ENCODE measurements at regions not wholly inside any gene's neighbourhood (a gene's known extent, or its start where the extent isn't known, plus 50 kb on each side); places are given as distances from the start of the nearest gene placed in this dataset.

GRCh38 chr19:30130356-30131122, 188.5 kb downstream of the URI1 start:
- DNase-seq, result no peak

- DNase-seq, result no peak
Observed at GRCh38 chr19:30131246-30131645, 189.2 kb downstream of the URI1 start.

- no peak for DNase-seq
Observed at GRCh38 chr19:30131722-30132291, 189.8 kb downstream of the URI1 start.

GRCh38 chr19:30132343-30133075, 190.5 kb downstream of the URI1 start:
- DNase-seq, result no peak

- no peak for DNase-seq
Observed at GRCh38 chr19:30133803-30134202, 191.8 kb downstream of the URI1 start.

- DNase-seq, result no peak
Observed at GRCh38 chr19:30135093-30135757, 193.2 kb downstream of the URI1 start.

- DNase-seq, result no peak
Observed at GRCh38 chr19:30135797-30136196, 193.8 kb downstream of the URI1 start.

GRCh38 chr19:30136611-30137195, 194.7 kb downstream of the URI1 start:
- DNase-seq, result no peak

- no peak for DNase-seq
Observed at GRCh38 chr19:30137747-30138146, 195.7 kb downstream of the URI1 start.

GRCh38 chr19:30144242-30144758, 202.3 kb downstream of the URI1 start:
- DNase-seq, result no peak

GRCh38 chr19:30144802-30145201, 202.8 kb downstream of the URI1 start:
- DNase-seq, result no peak

- DNase-seq, result no peak
Observed at GRCh38 chr19:30145467-30145866, 203.4 kb downstream of the URI1 start.

GRCh38 chr19:30146346-30146745, 204.3 kb downstream of the URI1 start:
- no peak for DNase-seq

GRCh38 chr19:30148039-30148790, 206.2 kb downstream of the URI1 start:
- no peak for DNase-seq

GRCh38 chr19:30148803-30149202, 206.8 kb downstream of the URI1 start:
- no peak for DNase-seq

- no peak for DNase-seq
Observed at GRCh38 chr19:30149300-30149699, 207.3 kb downstream of the URI1 start.

- no peak for DNase-seq
Observed at GRCh38 chr19:30150626-30151025, 208.6 kb downstream of the URI1 start.

GRCh38 chr19:30151081-30151480, 209.0 kb downstream of the URI1 start:
- DNase-seq, result no peak

- no peak for DNase-seq
Observed at GRCh38 chr19:30152510-30153291, 210.7 kb downstream of the URI1 start.

GRCh38 chr19:30153326-30154210, 211.5 kb downstream of the URI1 start:
- DNase-seq, result no peak

Data from retina (tissue), 1 donor.